CD4-positive, alpha-beta memory T cell (primary cell): ENCODE measurements at regions not wholly inside any gene's neighbourhood (a gene's known extent, or its start where the extent isn't known, plus 50 kb on each side); places are given as distances from the start of the nearest gene placed in this dataset.
"Not testable (repeated sequence)": the region's sequence is repeated elsewhere in the genome, so short reads cannot be mapped to it uniquely, and the experiment has no call there.

Experiments used
- CTCF ChIA-PET: fragments of 350-600 bp; sonication (Branson Sonifier 250); formaldehyde crosslinking; loops from one replicate; lab custom pipeline; 2021; ENCODE audit warnings: inconsistent platforms; ENCODE audit not compliant: partially characterized antibody; lab: Charles Lee
- POLR2A ChIA-PET: fragments of 350-600 bp; sonication (Branson Sonifier 250); formaldehyde crosslinking; loops from one replicate; lab custom pipeline; 2021; ENCODE audit not compliant: partially characterized antibody; lab: Charles Lee
- DNase-seq, 5 donors: peaks; one replicate each; pipeline versions ENCODE4 v3.0.0 to v3.0.0-alpha.2; 2020 to 2022; ENCODE audit warnings: mixed read lengths in 1 of 5
- H3K27ac ChIP-seq: one replicate; pipeline ENCODE4 v1.7.0; 2013; ENCODE audit warnings: low read depth, low read length
- H3K27me3 ChIP-seq: 2 replicates; pipeline ENCODE4 v1.7.0; 2013; ENCODE audit warnings: mild to moderate bottlenecking, low read length, moderate library complexity; ENCODE audit not compliant: insufficient read depth
- H3K36me3 ChIP-seq: 2 replicates; pipeline ENCODE4 v1.7.0; 2013; ENCODE audit warnings: mild to moderate bottlenecking, low read length, moderate library complexity; ENCODE audit not compliant: insufficient read depth
- H3K4me1 ChIP-seq: 2 replicates; pipeline ENCODE4 v1.7.0; 2013; ENCODE audit warnings: mild to moderate bottlenecking, low read length, moderate library complexity; ENCODE audit not compliant: insufficient read depth
- H3K4me3 ChIP-seq, 2 donors: one replicate each; pipeline ENCODE4 v1.7.0; 2013; ENCODE audit warnings: low read length in 2 of 2, mild to moderate bottlenecking in 1 of 2
- H3K9me3 ChIP-seq, 2 donors: one replicate each; pipeline ENCODE4 v1.7.0; 2013; ENCODE audit warnings: low read length in 2 of 2, control low read depth in 1 of 2; ENCODE audit not compliant: control insufficient read depth in 1 of 2
- H3K27ac Mint-ChIP-seq, 7 donors: one replicate each; pipeline ENCODE4 v1.8.0; 2020 to 2021; ENCODE audit warnings: mixed read lengths in 7 of 7, mild to moderate bottlenecking in 6 of 7, inconsistent platforms in 3 of 7, moderate library complexity in 3 of 7
- H3K27me3 Mint-ChIP-seq, 2 donors: one replicate each; pipeline ENCODE4 v1.8.0; 2020 to 2021; ENCODE audit warnings: mixed read lengths in 2 of 2
- H3K36me3 Mint-ChIP-seq, 2 donors: one replicate each; pipeline ENCODE4 v1.8.0; 2020 to 2021; ENCODE audit warnings: mixed read lengths in 2 of 2, inconsistent platforms in 1 of 2, mild to moderate bottlenecking in 1 of 2
- H3K4me1 Mint-ChIP-seq, 4 donors: one replicate each; pipeline ENCODE4 v1.8.0; 2020 to 2021; ENCODE audit warnings: mixed read lengths in 4 of 4, mild to moderate bottlenecking in 1 of 4
- H3K4me3 Mint-ChIP-seq, 8 donors: one replicate each; pipeline ENCODE4 v1.8.0; 2020 to 2021; ENCODE audit warnings: mixed read lengths in 8 of 8, mild to moderate bottlenecking in 7 of 8, moderate library complexity in 6 of 8, inconsistent platforms in 3 of 8
- H3K9me3 Mint-ChIP-seq, 8 donors: one replicate each; pipeline ENCODE4 v1.8.0; 2020 to 2021; ENCODE audit warnings: mixed read lengths in 8 of 8, mild to moderate bottlenecking in 5 of 8, inconsistent platforms in 3 of 8, moderate library complexity in 1 of 8
- intact Hi-C: fragments of 100-400 bp; cut with micrococcal nuclease; formaldehyde crosslinking; loops from one replicate; pipeline ENCODE4 v1.15.1; 2023

DNA sequence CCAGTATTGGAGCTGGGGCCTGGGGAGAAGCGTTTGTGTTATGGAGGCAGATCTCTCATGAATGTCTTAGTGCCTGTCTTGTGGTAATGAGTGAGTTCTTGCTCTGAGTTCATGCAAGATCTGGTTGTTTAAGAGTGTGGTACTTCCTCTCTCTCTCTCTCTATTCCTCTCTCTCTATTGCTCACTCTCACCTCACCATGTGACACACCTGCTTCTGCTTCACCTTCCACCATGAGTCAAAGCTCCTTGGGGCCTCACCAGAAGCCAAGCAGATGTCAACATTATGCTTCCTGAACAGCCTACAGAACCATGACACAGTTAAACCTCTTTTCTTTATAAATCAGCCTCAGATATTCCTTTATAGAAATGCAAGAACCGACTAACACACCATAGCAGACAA lies 242.7 kb upstream of the ADRA1B start:
- Mint-ChIP-seq H3K4me1 (peaks cover 2 to 8% (median 6%) of the 10 kb centered on the region in 4 donors), H3K9me3 (peaks cover 4 to 14% (median 11%) of the 10 kb centered on the region in 8 donors), H3K36me3 (peaks cover 0 to 3% of the 10 kb centered on the region in 2 donors), H3K27ac (no peak overlapping the region), H3K27me3 (peaks cover 3 to 4% of the 10 kb centered on the region in 2 donors), H3K4me3 (no peak overlapping the region)
- DNase-seq: no peak
- ChIA-PET POLR2A (no interaction called here), CTCF (no interaction called here)
- Histone ChIP-seq H3K27me3 (no peaks in the 10 kb centered on the region), H3K27ac (no peak overlapping the region), H3K9me3 (no peaks in the 10 kb centered on the region), H3K36me3 (no peaks in the 10 kb centered on the region), H3K4me1 (no peaks in the 10 kb centered on the region), H3K4me3 (no peak overlapping the region)
- intact Hi-C loops: no loop called here

- intact Hi-C loops: no loop called here
- CTCF ChIA-PET: no interaction called here
- Mint-ChIP-seq H3K4me1 (no peaks in the 10 kb centered on the region), H3K27me3 (no peaks in the 10 kb centered on the region), H3K9me3 (peaks cover 10 to 39% (median 27%) of the 10 kb centered on the region in 8 donors), H3K36me3 (peaks cover 4 to 5% of the 10 kb centered on the region in 2 donors), H3K27ac (no peak overlapping the region), H3K4me3 (no peak overlapping the region)
- peaks cover 0 to 5% of the 10 kb centered on the region in 2 donors for H3K9me3 ChIP-seq
- no peaks in the 10 kb centered on the region for H3K4me1 ChIP-seq
- POLR2A ChIA-PET: no interaction called here
- H3K36me3 ChIP-seq: no peaks in the 10 kb centered on the region
- H3K27me3 ChIP-seq: no peaks in the 10 kb centered on the region
- no peak overlapping the region for H3K27ac ChIP-seq
- H3K4me3 ChIP-seq: no peak overlapping the region
- no peak for DNase-seq
Observed at GRCh38 chr5:159678657-159679392, 237.5 kb upstream of the ADRA1B start.

DNA sequence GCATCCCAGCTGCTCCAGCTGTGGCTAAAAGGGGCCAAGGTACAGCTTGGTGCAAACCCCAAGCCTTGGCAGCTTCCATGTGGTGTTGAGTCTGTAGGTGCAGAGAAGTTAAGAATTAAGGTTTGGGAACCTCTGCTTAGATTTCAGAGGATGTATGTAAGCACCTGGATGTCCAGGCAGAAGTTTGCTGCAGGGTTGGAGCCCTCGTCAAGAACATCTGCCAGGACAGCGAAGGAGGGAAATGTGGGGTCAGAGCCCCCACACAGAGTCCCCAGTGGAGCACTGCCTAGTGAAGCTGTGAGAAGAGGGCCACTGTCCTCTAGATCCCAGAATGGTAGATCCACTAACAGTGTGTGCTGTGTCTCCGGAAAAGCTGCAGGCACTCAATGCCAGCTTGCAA lies 236.2 kb upstream of the ADRA1B start:
- Mint-ChIP-seq H3K27me3 (no peaks in the 10 kb centered on the region), H3K9me3 (peaks cover 10 to 39% (median 27%) of the 10 kb centered on the region in 8 donors), H3K36me3 (peaks cover 4 to 5% of the 10 kb centered on the region in 2 donors), H3K4me1 (no peaks in the 10 kb centered on the region), H3K27ac (no peak overlapping the region), H3K4me3 (no peak overlapping the region)
- intact Hi-C loops: no loop called here
- Histone ChIP-seq H3K4me3 (no peak overlapping the region), H3K9me3 (peaks cover 0 to 5% of the 10 kb centered on the region in 2 donors), H3K27ac (no peak overlapping the region), H3K4me1 (no peaks in the 10 kb centered on the region), H3K36me3 (no peaks in the 10 kb centered on the region), H3K27me3 (no peaks in the 10 kb centered on the region)
- no peak for DNase-seq
- POLR2A ChIA-PET: no interaction called here
- CTCF ChIA-PET: no interaction called here

DNA sequence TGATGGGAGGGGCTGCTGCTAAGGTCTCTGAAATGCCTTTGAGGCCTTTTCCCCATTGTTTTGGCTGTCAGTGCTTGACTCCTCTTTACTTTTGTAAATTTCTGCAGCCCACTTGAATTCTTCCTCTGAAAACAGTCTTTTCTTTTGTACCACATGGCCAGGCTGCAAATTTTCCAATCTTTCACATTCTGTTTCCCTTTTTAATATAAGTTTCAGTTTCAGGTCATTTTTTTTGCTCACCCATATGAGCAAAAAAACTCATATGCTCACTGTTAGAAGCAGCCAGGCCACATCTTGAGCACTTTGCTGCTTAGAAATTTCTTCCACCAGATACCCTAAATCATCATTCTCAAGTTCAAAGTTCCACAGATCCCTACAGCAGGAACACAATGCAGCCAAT lies 234.6 kb upstream of the ADRA1B start:
- H3K9me3 Mint-ChIP-seq: peaks cover 10 to 40% (median 29%) of the 10 kb centered on the region in 8 donors
- Histone ChIP-seq H3K27me3 (no peaks in the 10 kb centered on the region), H3K9me3 (peaks cover 0 to 5% of the 10 kb centered on the region in 2 donors), H3K4me1 (no peaks in the 10 kb centered on the region), H3K27ac (no peak overlapping the region), H3K4me3 (no peak overlapping the region), H3K36me3 (no peaks in the 10 kb centered on the region)
- ChIA-PET CTCF (no interaction called here), POLR2A (no interaction called here)
- H3K4me3 Mint-ChIP-seq: no peak overlapping the region
- DNase-seq: no peak
- peaks cover 4 to 5% of the 10 kb centered on the region in 2 donors for H3K36me3 Mint-ChIP-seq
- H3K27me3 Mint-ChIP-seq: peaks cover 0 to 2% of the 10 kb centered on the region in 2 donors
- H3K4me1 Mint-ChIP-seq: no peaks in the 10 kb centered on the region
- H3K27ac Mint-ChIP-seq: no peak overlapping the region
- intact Hi-C loops: no loop called here

GRCh38 chr5:159682623-159683022 lies 233.7 kb upstream of the ADRA1B start:
- intact Hi-C loops: no loop called here
- H3K4me3 Mint-ChIP-seq: no peak overlapping the region
- H3K36me3 Mint-ChIP-seq: peaks cover 4 to 5% of the 10 kb centered on the region in 2 donors
- H3K27me3 ChIP-seq: no peaks in the 10 kb centered on the region
- H3K27ac ChIP-seq: no peak overlapping the region
- no peak overlapping the region for H3K4me3 ChIP-seq
- no peak overlapping the region for H3K27ac Mint-ChIP-seq
- DNase-seq: no peak
- H3K9me3 ChIP-seq: peaks cover 0 to 5% of the 10 kb centered on the region in 2 donors
- H3K4me1 ChIP-seq: no peaks in the 10 kb centered on the region
- H3K9me3 Mint-ChIP-seq: peaks cover 10 to 43% (median 32%) of the 10 kb centered on the region in 8 donors
- CTCF ChIA-PET: no interaction called here
- peaks cover 0 to 7% of the 10 kb centered on the region in 2 donors for H3K27me3 Mint-ChIP-seq
- POLR2A ChIA-PET: no interaction called here
- H3K4me1 Mint-ChIP-seq: no peaks in the 10 kb centered on the region
- H3K36me3 ChIP-seq: no peaks in the 10 kb centered on the region

GRCh38 chr5:159687892-159688291 lies 228.4 kb upstream of the ADRA1B start:
- CTCF ChIA-PET: not testable (repeated sequence)

GRCh38 chr5:159695741-159696294 lies 220.5 kb upstream of the ADRA1B start:
- Mint-ChIP-seq H3K27ac (no peak overlapping the region), H3K36me3 (no peaks in the 10 kb centered on the region), H3K27me3 (peaks cover 0 to 1% of the 10 kb centered on the region in 2 donors), H3K9me3 (peaks cover 0 to 8% (median 4%) of the 10 kb centered on the region in 8 donors), H3K4me1 (no peaks in the 10 kb centered on the region), H3K4me3 (no peak overlapping the region)
- POLR2A ChIA-PET: no interaction called here
- Histone ChIP-seq H3K36me3 (no peaks in the 10 kb centered on the region), H3K4me1 (no peaks in the 10 kb centered on the region), H3K27ac (no peak overlapping the region), H3K27me3 (no peaks in the 10 kb centered on the region), H3K9me3 (no peaks in the 10 kb centered on the region), H3K4me3 (no peak overlapping the region)
- intact Hi-C loops: no loop called here
- CTCF ChIA-PET: no interaction called here
- no peak for DNase-seq

More at GRCh38 chr5:159687892-159688291, 228.4 kb upstream of the ADRA1B start:
- POLR2A ChIA-PET, H3K27ac ChIP-seq, H3K27ac Mint-ChIP-seq, H3K27me3 ChIP-seq, H3K4me1 ChIP-seq, DNase-seq, H3K36me3 ChIP-seq, H3K4me3 ChIP-seq, intact Hi-C loops, H3K9me3 ChIP-seq, H3K4me3 Mint-ChIP-seq, H3K36me3 Mint-ChIP-seq, H3K4me1 Mint-ChIP-seq: not testable (repeated sequence)
- peaks cover 2 to 17% (median 7%) of the 10 kb centered on the region in 8 donors for H3K9me3 Mint-ChIP-seq
- H3K27me3 Mint-ChIP-seq: peaks cover 3 to 15% of the 10 kb centered on the region in 2 donors
